Activated CD8-positive, alpha-beta memory T cell treated with anti-CD3 and anti-CD28 coated beads, Interleukin-2, amount 50 U/mL, for 4 hours (primary cell): ENCODE measurements at regions not wholly inside any gene's neighbourhood (a gene's known extent, or its start where the extent isn't known, plus 50 kb on each side); places are given as distances from the start of the nearest gene placed in this dataset.

ENCODE experiments used
- DNase-seq: peaks from one replicate; pipeline ENCODE4 v3.0.0-alpha.2; 2020

- DNase-seq = no peak
These were observed 1102.7 kb downstream of the TSN start for GRCh38 chr2:122858075-122858702.

GRCh38 chr2:122858813-122859212 is 1103.4 kb downstream of the TSN start:
- DNase-seq = no peak

GRCh38 chr2:122859260-122859659 is 1103.8 kb downstream of the TSN start:
- DNase-seq = no peak

- no peak for DNase-seq
These were observed 1108.1 kb downstream of the TSN start for GRCh38 chr2:122863532-122863931.

- DNase-seq = no peak
These were observed 1109.3 kb downstream of the TSN start for GRCh38 chr2:122864728-122865127.

- no peak for DNase-seq
These were observed 1110.6 kb downstream of the TSN start for GRCh38 chr2:122866095-122866494.

- DNase-seq = no peak
These were observed 1112.5 kb downstream of the TSN start for GRCh38 chr2:122867941-122868340.

- no peak for DNase-seq
These were observed 1113.3 kb downstream of the TSN start for GRCh38 chr2:122868646-122869275.

- DNase-seq = no peak
These were observed 1118.5 kb downstream of the TSN start for GRCh38 chr2:122873951-122874350.

GRCh38 chr2:122875091-122875865 is 1119.8 kb downstream of the TSN start:
- DNase-seq = no peak

- no peak for DNase-seq
These were observed 1128.4 kb downstream of the TSN start for GRCh38 chr2:122883849-122884248.

GRCh38 chr2:122884889-122885288 is 1129.4 kb downstream of the TSN start:
- no peak for DNase-seq

GRCh38 chr2:122885436-122885835 is 1130.0 kb downstream of the TSN start:
- no peak for DNase-seq

GRCh38 chr2:122886479-122887145 is 1131.2 kb downstream of the TSN start:
- DNase-seq = no peak

GRCh38 chr2:122899614-122900013 is 1125.5 kb upstream of the CNTNAP5 start:
- no peak for DNase-seq

- DNase-seq = no peak
These were observed 1119.7 kb upstream of the CNTNAP5 start for GRCh38 chr2:122905431-122905830.

- no peak for DNase-seq
These were observed 1116.9 kb upstream of the CNTNAP5 start for GRCh38 chr2:122908159-122908558.

- DNase-seq = no peak
These were observed 1097.9 kb upstream of the CNTNAP5 start for GRCh38 chr2:122927197-122927596.

GRCh38 chr2:122927710-122928557 is 1097.2 kb upstream of the CNTNAP5 start:
- DNase-seq = no peak

- no peak for DNase-seq
These were observed 1095.7 kb upstream of the CNTNAP5 start for GRCh38 chr2:122929347-122929746.

- DNase-seq = no peak
These were observed 1089.6 kb upstream of the CNTNAP5 start for GRCh38 chr2:122935506-122935905.

- no peak for DNase-seq
These were observed 1085.3 kb upstream of the CNTNAP5 start for GRCh38 chr2:122939796-122940195.

GRCh38 chr2:122949523-122949922 is 1075.6 kb upstream of the CNTNAP5 start:
- DNase-seq = no peak
